GM18873 (cell line): ENCODE measurements at regions not wholly inside any gene's neighbourhood (a gene's known extent, or its start where the extent isn't known, plus 50 kb on each side); places are given as distances from the start of the nearest gene placed in this dataset.

Experiments
- ATAC-seq: cut with Tn5 transposase; IDR thresholded peaks from one replicate; pipeline ENCODE4 v1.9.1; 2021; ENCODE audit warnings: mild to moderate bottlenecking, moderate library complexity, moderate number of reproducible peaks; ENCODE audit not compliant: unreplicated experiment, low FRiP score

- no peak for ATAC-seq
Observed at GRCh38 chr4:38572793-38573192, 91.2 kb upstream of the KLF3 start.

- no peak for ATAC-seq
Observed at GRCh38 chr4:38574559-38575333, 89.3 kb upstream of the KLF3 start.

GRCh38 chr4:38576767-38577166 is 87.2 kb upstream of the KLF3 start:
- no peak for ATAC-seq

GRCh38 chr4:38577462-38577861 is 86.5 kb upstream of the KLF3 start:
- ATAC-seq, result no peak

GRCh38 chr4:38581426-38582106 is 82.4 kb upstream of the KLF3 start:
- no peak for ATAC-seq

- no peak for ATAC-seq
Observed at GRCh38 chr4:38582445-38582844, 81.6 kb upstream of the KLF3 start.

GRCh38 chr4:38582889-38583470 is 81.0 kb upstream of the KLF3 start:
- no peak for ATAC-seq

- no peak for ATAC-seq
Observed at GRCh38 chr4:38585871-38586270, 78.1 kb upstream of the KLF3 start.

GRCh38 chr4:38587106-38587505 is 76.9 kb upstream of the KLF3 start:
- ATAC-seq, result no peak

- no peak for ATAC-seq
Observed at GRCh38 chr4:38590046-38590445, 74.0 kb upstream of the KLF3 start.

- ATAC-seq, result no peak
Observed at GRCh38 chr4:38591617-38592337, 72.2 kb upstream of the KLF3 start.

GRCh38 chr4:38598489-38598888 is 65.5 kb upstream of the KLF3 start:
- no peak for ATAC-seq

GRCh38 chr4:38600575-38600974 is 63.4 kb upstream of the KLF3 start:
- no peak for ATAC-seq

GRCh38 chr4:38601244-38601915 is 62.6 kb upstream of the KLF3 start:
- no peak for ATAC-seq

GRCh38 chr4:38601916-38602291 is 62.1 kb upstream of the KLF3 start:
- ATAC-seq, result no peak

- no peak for ATAC-seq
Observed at GRCh38 chr4:38603652-38604051, 60.3 kb upstream of the KLF3 start.

GRCh38 chr4:38605181-38605752 is 58.7 kb upstream of the KLF3 start:
- ATAC-seq, result no peak

- ATAC-seq, result no peak
Observed at GRCh38 chr4:38605753-38606586, 58.0 kb upstream of the KLF3 start.

- ATAC-seq, result no peak
Observed at GRCh38 chr4:38606587-38606905, 57.5 kb upstream of the KLF3 start.

GRCh38 chr4:38609614-38610013 is 54.4 kb upstream of the KLF3 start:
- ATAC-seq, result no peak
